CD4-positive, alpha-beta T cell treated with Interferon alpha-2 for 1 hour (primary cell): ENCODE measurements at regions not wholly inside any gene's neighbourhood (a gene's known extent, or its start where the extent isn't known, plus 50 kb on each side); places are given as distances from the start of the nearest gene placed in this dataset.
"Not testable (repeated sequence)": the region's sequence is repeated elsewhere in the genome, so short reads cannot be mapped to it uniquely, and the experiment has no call there.

ENCODE experiments used
- DNase-seq, 2 donors: peaks; one replicate each; pipeline ENCODE4 v3.0.0-alpha.2; 2020 to 2022

- DNase-seq = no peak
Observed at GRCh38 chrX:137646472-137646871, 80.5 kb downstream of the ZIC3 start.

GRCh38 chrX:137651647-137652046, 85.7 kb downstream of the ZIC3 start:
- DNase-seq = no peak

DNA sequence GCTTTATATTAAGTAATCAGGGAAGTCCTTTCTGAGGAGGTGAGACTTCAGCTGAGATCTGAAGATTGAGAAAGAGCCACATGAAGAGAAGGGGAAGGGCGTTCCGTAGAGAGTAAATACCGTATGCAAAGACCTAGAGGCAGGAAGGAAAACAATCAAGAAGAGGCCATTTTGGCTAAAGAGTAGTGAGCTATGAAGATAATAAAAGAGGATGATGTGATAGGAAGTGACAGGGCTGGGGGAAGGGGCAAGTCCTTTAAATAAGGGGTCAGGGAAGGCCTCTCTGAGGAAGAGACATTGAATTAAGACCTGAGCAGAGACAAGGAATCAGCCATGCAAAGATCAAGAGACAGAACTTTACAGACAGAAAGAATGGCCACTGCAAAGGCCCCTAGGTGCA, 86.2 kb downstream of the ZIC3 start:
- DNase-seq = no peak

DNA sequence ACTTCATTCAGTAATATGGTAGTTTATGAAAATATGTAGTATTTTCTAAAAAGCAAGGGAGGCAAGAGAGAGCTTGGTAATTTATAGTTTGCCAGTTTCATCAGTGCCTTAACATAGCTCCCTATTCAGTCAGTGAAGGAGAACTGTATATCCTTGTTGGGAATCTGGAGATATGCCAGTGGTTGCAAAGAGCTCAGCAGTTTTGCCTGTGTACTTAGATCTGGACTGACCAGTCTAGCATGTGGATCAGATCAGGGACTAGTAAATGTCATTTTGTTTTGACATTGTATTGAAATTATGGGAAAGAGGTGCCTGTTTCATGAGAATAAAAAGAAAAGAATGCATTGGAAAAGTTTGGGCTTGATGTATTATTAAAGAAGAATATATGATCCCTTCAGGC, 88.6 kb downstream of the ZIC3 start:
- no peak for DNase-seq

- no peak for DNase-seq
Observed at GRCh38 chrX:137667776-137668175, 101.8 kb downstream of the ZIC3 start.

- DNase-seq = no peak
Observed at GRCh38 chrX:137684591-137684990, 118.7 kb downstream of the ZIC3 start.

DNA sequence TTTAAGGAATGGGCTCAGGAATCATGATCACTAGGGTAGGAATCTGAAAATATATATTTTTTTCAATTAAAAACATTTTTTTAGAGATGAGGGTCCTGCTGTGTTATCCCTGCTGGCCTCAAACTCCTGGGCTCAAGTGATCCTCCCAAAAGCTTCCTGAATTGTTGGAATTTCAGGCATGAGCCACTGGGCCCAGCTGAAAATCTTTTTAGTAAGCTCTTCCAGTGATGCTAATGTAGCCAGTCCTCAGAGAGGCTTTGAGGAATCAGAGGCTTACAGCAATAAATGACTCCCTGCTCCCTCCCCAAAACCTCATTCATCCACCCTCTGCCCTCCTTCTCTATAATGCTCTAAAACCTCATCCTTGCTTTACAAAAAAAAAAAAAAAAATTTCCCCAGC, 129.5 kb downstream of the ZIC3 start:
- DNase-seq = no peak

- DNase-seq = no peak
Observed at GRCh38 chrX:137707348-137707747, 141.4 kb downstream of the ZIC3 start.

DNA sequence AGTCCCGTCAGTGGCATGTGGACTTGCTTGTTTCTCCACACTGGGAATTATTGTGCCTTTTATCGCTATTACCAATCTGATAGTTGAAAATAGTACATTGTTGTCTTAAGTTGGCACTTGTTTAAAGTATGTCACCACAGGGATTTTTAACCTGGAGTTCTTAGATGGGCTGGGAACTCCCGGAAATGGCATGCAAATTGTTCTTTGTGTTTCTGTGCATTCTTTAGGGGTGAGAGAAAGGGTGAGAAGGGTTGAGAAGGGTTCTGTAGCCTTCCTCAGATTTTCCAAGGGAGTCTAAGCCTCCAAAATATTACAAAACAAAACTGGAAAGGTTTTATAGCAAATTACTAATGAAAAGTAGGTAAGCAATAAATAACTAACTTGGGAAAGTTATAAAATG, 176.9 kb downstream of the ZIC3 start:
- no peak for DNase-seq

- DNase-seq = no peak
Observed at GRCh38 chrX:137743414-137743813, 177.5 kb downstream of the ZIC3 start.

DNA sequence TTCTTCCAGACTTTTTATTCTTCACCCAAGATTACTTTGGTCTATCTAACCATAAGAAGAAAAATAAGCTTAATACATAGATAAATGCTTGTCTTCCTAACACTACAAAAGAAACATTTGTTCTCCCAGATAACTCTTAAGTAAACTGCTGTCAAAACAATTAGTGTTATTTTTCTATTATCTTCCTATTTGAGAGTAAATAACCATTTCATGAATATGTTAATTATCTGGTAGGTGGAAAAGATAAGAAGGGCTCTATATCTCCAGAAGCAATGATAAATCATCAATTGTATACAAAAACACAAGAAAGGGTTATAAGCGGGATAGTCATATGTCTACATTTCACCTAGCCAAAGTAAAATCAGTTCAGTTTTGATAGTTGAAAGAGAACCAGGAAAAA, 180.4 kb downstream of the ZIC3 start:
- no peak for DNase-seq

DNA sequence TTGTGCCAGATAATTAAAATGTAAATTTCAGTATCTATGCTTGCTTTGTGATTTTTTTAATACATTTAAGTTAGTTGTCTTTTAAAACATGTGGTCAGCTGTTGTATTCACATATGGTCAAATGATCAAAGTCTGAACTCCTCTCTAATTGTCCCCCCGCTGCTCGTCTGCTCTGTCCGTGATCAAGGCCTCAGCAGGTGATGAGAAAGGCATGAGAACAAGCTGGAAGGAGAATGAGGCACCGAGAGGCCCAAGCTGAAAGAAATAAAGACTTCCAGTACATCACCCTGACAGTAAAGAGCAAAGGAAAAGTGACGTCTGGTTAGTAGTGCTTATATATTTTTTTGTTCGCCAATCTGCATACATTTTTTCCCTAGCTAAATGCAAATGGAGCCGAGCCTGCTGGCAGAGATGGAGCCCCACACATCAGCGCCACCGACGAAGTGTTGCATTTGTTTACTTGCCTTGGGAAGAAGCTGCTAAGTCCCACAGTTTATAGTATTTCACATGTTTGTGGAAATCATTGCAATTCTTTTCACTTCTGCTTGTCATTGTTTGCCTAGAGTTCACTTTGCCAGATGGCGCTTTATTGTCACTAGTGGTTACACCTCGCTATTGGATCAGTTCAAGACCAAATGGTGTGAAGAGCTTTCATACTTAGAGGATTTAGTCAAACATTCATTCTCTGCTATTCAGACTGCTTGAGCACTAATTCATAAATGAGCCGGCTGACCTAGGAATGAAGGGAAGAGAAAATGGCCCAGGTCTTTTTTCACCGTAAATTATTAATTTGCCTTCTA, 181.5 kb downstream of the ZIC3 start:
- no peak for DNase-seq

DNA sequence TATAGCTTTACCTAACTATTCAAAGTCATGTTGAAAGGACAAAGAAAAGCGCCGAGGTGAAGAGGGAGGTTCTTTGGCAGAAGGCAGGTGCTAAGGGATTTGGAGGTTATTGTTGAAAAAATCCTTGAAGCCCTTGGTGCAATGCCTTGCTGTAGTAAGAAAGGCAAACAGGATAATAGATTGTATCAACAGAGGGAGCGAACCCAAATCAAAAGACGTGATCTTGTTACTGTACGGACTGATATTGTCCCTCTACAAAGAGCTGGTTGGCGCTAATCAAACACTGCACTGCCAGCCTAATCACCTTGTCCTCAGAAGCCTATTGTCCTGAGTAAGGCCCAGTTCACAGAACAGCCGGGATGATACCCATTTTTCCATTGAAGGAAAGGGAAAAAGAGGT, 182.9 kb downstream of the ZIC3 start:
- DNase-seq = no peak

DNA sequence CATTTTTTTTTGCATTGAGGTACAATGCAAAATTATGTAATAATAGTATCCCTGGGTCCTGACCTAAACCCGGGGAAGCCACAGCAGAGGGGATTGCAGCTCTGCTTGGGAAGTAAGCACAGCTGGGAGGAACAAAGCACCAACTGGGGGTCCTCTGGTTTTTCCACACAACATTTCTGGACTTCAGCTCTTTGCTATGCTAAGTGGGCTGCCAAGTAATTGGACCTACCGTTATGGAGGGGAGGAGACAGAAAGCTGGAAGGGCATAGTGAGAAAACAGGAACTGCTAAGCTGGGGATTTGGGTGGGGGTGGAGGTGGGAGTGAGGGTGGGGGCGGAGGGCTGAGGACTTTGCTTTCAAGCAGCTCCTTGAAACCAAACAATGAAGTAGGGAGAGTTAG, 183.3 kb downstream of the ZIC3 start:
- DNase-seq = no peak

DNA sequence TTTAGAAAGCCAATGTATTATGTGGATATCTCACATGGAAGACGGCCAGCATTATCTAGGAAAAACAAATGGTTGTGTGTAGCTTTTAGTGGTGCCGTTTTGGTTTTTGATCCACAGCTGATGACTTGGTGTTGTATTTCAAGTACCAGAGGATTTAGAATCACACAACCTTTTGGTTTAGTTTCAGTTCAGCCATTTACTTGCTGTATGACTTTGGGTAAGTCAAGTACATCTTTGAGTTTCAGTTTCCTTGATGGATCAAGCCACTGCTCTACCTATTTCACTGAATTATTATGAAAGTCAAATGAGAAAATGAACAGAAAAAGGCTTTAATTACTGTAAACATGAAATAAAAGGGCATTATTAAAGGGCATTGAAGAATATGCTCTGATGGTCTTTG, 205.6 kb downstream of the ZIC3 start:
- DNase-seq = no peak

GRCh38 chrX:137792214-137792613, 226.3 kb downstream of the ZIC3 start:
- DNase-seq = no peak

DNA sequence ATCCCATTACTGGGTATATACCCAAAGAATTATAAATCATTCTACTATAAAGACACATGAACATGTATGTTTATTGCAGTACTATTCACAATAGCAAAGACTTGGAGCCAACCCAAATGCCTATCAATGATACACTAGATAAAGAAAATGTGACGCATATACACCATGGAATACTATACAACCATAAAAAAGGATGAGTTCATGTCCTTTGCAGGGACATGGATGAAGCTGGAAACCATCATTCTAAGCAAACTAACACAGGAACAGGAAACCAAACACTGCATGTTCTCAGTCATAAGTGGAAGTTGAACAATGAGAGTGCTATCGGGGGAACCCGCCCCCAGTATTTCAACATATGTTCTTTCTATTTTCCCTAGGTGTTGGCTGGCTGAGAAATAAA, 232.0 kb downstream of the ZIC3 start:
- not testable (repeated sequence) for DNase-seq

GRCh38 chrX:137823257-137823656, 257.3 kb downstream of the ZIC3 start:
- no peak for DNase-seq

GRCh38 chrX:137847376-137847775, 281.4 kb downstream of the ZIC3 start:
- DNase-seq = no peak

- no peak for DNase-seq
Observed at GRCh38 chrX:137848266-137848905, 282.5 kb downstream of the ZIC3 start.

GRCh38 chrX:137852502-137852901, 286.6 kb downstream of the ZIC3 start:
- no peak for DNase-seq

DNA sequence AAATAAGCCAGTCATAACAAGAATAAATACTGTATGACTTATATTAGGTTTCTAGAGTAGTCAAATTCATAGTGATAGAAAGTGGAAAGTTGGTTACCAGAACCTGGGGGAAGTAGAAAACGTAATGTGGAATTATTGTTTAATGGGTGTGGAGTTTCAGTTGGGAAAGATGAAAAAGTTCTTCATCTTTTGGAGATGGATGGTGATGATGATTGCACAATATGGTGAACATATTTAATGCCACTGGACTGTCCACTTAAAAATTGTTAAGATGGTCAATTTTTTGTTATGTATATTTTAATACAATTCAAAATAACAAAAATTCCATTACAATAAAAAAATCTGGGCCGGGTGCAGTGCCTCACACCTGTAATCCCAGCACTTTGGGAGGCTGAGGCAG, 289.6 kb downstream of the ZIC3 start:
- DNase-seq = no peak

GRCh38 chrX:137858106-137858505, 292.2 kb downstream of the ZIC3 start:
- DNase-seq = no peak

GRCh38 chrX:137878401-137878800, 312.5 kb downstream of the ZIC3 start:
- no peak for DNase-seq

- no peak for DNase-seq
Observed at GRCh38 chrX:137882960-137883359, 317.0 kb downstream of the ZIC3 start.
